Ishikawa (cell line): ENCODE measurements at regions not wholly inside any gene's neighbourhood (a gene's known extent, or its start where the extent isn't known, plus 50 kb on each side); places are given as distances from the start of the nearest gene placed in this dataset.
A peak's percentile ranks its signal among the peaks of the same experiment; 100 is the strongest.

Experiments used
- CEBPB ChIP-seq: IDR thresholded peaks from 2 replicates; pipeline ENCODE4 v1.6.1; 2012
- CREB1 ChIP-seq: IDR thresholded peaks from 2 replicates; pipeline ENCODE4 v1.6.1; 2012; ENCODE audit warnings: low read depth
- EGR1 ChIP-seq: IDR thresholded peaks from 2 replicates; pipeline ENCODE4 v1.6.1; 2012
- EP300 ChIP-seq: IDR thresholded peaks from 2 replicates; pipeline ENCODE4 v1.6.1; 2012; ENCODE audit warnings: borderline replicate concordance
- FOXM1 ChIP-seq: IDR thresholded peaks from 2 replicates; pipeline ENCODE4 v1.6.1; 2012; ENCODE audit warnings: low read depth, borderline replicate concordance
- NFIC ChIP-seq: IDR thresholded peaks from 2 replicates; pipeline ENCODE4 v1.6.1; 2012
- RAD21 ChIP-seq: IDR thresholded peaks from 2 replicates; pipeline ENCODE4 v1.6.1; 2012; ENCODE audit warnings: low read depth
- REST ChIP-seq: IDR thresholded peaks from 2 replicates; pipeline ENCODE4 v1.6.1; 2012; ENCODE audit warnings: low read depth, mild to moderate bottlenecking
- TAF1 ChIP-seq: IDR thresholded peaks from 2 replicates; pipeline ENCODE4 v1.6.1; 2012; ENCODE audit warnings: low read depth, mild to moderate bottlenecking
- TCF12 ChIP-seq: IDR thresholded peaks from 2 replicates; pipeline ENCODE4 v1.6.1; 2012; ENCODE audit warnings: low read depth
- TEAD4 ChIP-seq: IDR thresholded peaks from 2 replicates; pipeline ENCODE4 v1.6.1; 2012
- USF1 ChIP-seq: IDR thresholded peaks from 2 replicates; pipeline ENCODE4 v1.6.1; 2012
- YY1 ChIP-seq: IDR thresholded peaks from 2 replicates; pipeline ENCODE4 v1.6.1; 2012; ENCODE audit warnings: low read depth
- ZBTB7A ChIP-seq: IDR thresholded peaks from 2 replicates; pipeline ENCODE4 v1.6.1; 2012; ENCODE audit warnings: low read depth
- TF ChIP-seq, protein P1 (sequence below): IDR thresholded peaks from 2 replicates; pipeline ENCODE4 v1.6.1; 2012

DNA sequence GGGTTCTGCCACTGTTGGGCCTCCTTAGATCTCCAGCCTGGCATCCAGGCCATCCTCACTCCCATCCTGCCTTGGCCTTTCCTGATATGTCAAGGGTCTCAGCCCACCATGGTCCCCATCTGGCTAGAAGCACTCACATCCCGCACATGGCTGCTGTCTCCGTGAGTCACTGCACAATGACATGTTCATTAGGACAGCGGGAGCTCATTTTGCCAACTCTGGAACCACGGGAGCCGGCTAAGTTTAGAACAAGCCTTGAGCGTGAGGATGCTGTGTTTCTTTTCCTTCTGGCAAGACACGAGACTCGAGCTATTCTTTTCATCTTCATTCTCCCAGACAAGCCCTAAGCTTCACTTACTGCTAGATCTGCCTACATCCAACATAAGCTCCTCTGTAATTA, 65.7 kb upstream of the KSR1 start:
- TF ChIP-seq TAF1 = no peak
- TF ChIP-seq NFIC = no peak
- no peak for TF ChIP-seq FOXM1
- TF ChIP-seq EP300 = no peak
- TF ChIP-seq TEAD4 = no peak
- no peak for TF ChIP-seq YY1
- no peak for TF ChIP-seq TCF12
- TF ChIP-seq EGR1 = no peak
- TF ChIP-seq ZBTB7A = no peak
- no peak for TF ChIP-seq CREB1
- TF ChIP-seq CEBPB = no peak
- TF ChIP-seq REST = no peak
- no peak for TF ChIP-seq RAD21
- TF ChIP-seq USF1 = no peak
- TF ChIP-seq, protein P1, sequence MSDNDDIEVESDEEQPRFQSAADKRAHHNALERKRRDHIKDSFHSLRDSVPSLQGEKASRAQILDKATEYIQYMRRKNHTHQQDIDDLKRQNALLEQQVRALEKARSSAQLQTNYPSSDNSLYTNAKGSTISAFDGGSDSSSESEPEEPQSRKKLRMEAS = no peak

DNA sequence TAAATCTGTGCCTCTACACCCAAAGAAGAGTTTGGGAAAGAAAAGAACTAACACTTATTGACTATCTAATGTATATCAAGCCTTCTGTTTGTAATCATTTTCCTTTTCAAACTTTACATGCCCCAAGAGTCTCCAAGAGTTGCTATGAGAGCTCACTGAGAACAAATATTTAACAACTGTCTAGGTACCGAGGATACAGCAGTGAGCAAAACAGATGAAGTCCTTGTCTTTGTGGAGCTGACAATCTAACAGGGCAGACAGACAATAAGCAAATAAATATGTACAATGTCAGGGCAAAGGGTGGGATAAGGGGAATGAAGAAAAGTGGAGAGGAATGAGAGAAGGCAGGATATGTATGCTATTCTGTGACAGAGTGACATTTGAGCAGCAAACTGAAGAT, 64.8 kb upstream of the KSR1 start:
- TF ChIP-seq CEBPB = no peak
- TF ChIP-seq, protein P1 = no peak
- TF ChIP-seq REST = no peak
- no peak for TF ChIP-seq NFIC
- no peak for TF ChIP-seq TEAD4
- no peak for TF ChIP-seq YY1
- TF ChIP-seq TAF1 = no peak
- no peak for TF ChIP-seq EP300
- TF ChIP-seq CREB1 = no peak
- TF ChIP-seq RAD21 = no peak
- no peak for TF ChIP-seq FOXM1
- TF ChIP-seq ZBTB7A = no peak
- no peak for TF ChIP-seq TCF12
- no peak for TF ChIP-seq EGR1
- no peak for TF ChIP-seq USF1

DNA sequence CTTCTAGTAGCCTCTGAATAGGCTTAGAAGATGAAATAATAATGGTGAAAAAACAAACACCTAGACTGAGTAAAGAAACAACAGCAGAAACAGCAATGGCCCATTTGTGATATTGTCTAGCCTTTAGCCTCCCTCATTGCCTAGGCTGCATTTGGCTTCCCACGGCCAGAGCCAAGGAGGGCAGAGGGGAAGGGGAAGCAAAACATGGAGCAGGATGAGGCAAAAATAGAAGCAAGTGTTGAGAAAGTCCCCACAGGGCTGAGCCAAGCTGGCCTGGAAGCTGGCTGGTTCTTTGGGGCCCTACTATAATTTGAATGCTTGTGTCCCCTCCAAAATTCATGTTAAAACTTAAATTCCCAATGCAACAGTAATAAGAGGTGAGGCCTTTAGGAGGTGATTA, 60.2 kb upstream of the KSR1 start:
- TF ChIP-seq, protein P1 = no peak
- TF ChIP-seq TEAD4 = no peak
- no peak for TF ChIP-seq RAD21
- no peak for TF ChIP-seq CEBPB
- TF ChIP-seq TAF1 = no peak
- TF ChIP-seq CREB1 = no peak
- TF ChIP-seq EGR1 = no peak
- no peak for TF ChIP-seq TCF12
- TF ChIP-seq REST = no peak
- no peak for TF ChIP-seq ZBTB7A
- no peak for TF ChIP-seq USF1
- no peak for TF ChIP-seq NFIC

DNA sequence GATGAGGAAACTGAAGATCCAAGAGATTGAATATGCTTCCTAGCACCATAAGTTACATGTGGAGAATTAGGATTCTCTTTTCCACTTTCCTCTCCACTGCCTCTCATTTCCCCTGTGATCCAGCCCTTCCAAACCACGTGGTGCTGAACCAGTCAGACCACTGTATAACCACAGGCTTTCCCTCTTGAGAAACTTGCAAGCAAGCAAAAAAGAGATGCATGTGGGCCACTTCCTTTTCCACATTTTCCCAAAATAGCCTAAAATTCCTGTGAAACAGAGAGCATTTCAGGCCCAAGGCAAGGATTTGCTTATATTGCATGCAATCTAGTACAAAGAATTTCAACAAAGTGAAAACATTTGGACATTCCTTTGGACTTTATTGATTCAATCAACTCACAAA, 59.3 kb upstream of the KSR1 start:
- peak; percentile 75 for TF ChIP-seq USF1
- TF ChIP-seq, protein P1 = peak; percentile 50; the same call in 1 of the 2 replicates
- no peak for TF ChIP-seq CREB1
